ENCODE measurements at regions not wholly inside any gene's neighbourhood (a gene's known extent, or its start where the extent isn't known, plus 50 kb on each side); places are given as distances from the start of the nearest gene placed in this dataset.
"Not testable (repeated sequence)": the region's sequence is repeated elsewhere in the genome, so short reads cannot be mapped to it uniquely, and the experiment has no call there.

- TF ChIP-seq, protein P1, sequence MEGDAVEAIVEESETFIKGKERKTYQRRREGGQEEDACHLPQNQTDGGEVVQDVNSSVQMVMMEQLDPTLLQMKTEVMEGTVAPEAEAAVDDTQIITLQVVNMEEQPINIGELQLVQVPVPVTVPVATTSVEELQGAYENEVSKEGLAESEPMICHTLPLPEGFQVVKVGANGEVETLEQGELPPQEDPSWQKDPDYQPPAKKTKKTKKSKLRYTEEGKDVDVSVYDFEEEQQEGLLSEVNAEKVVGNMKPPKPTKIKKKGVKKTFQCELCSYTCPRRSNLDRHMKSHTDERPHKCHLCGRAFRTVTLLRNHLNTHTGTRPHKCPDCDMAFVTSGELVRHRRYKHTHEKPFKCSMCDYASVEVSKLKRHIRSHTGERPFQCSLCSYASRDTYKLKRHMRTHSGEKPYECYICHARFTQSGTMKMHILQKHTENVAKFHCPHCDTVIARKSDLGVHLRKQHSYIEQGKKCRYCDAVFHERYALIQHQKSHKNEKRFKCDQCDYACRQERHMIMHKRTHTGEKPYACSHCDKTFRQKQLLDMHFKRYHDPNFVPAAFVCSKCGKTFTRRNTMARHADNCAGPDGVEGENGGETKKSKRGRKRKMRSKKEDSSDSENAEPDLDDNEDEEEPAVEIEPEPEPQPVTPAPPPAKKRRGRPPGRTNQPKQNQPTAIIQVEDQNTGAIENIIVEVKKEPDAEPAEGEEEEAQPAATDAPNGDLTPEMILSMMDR (IDR thresholded peaks at IDR 0.05; ENCODE audit: poor library complexity, severe bottlenecking) = not testable (repeated sequence)
- TF ChIP-seq EZH2 (IDR thresholded peaks at IDR 0.05; ENCODE audit: borderline replicate concordance, insufficient read depth, low read length, poor library complexity, severe bottlenecking); RAD21 (conservative IDR thresholded peaks at IDR 0.05); REST (IDR thresholded peaks at IDR 0.05; ENCODE audit: borderline replicate concordance): not testable (repeated sequence)
Measured at GRCh38 chr11:3523567-3523966, 118.2 kb downstream of the ART5 start.

Data from neural cell (in vitro differentiated cells).